ENCODE measurements at regions not wholly inside any gene's neighbourhood (a gene's known extent, or its start where the extent isn't known, plus 50 kb on each side); places are given as distances from the start of the nearest gene placed in this dataset.

- ATAC-seq: no peak
- intact Hi-C loops (cut with DNase I): no loop called here
Observed at GRCh38 chr13:31031482-31031881, 99.0 kb downstream of the TEX26 start.

GRCh38 chr13:31029102-31029501 is 96.6 kb downstream of the TEX26 start:
- intact Hi-C loops (cut with DNase I): no loop called here
- ATAC-seq (no peak), DNase-seq (ENCODE audit: low spot score) (no peak)

More at GRCh38 chr13:31031482-31031881, 99.0 kb downstream of the TEX26 start:
- no peak for DNase-seq (ENCODE audit: low spot score)

GRCh38 chr13:31027136-31027535 is 94.7 kb downstream of the TEX26 start:
- DNase-seq (ENCODE audit: low spot score) (no peak), ATAC-seq (no peak)
- intact Hi-C loops (cut with DNase I): no loop called here
